HepG2 (cell line): ENCODE measurements at regions not wholly inside any gene's neighbourhood (a gene's known extent, or its start where the extent isn't known, plus 50 kb on each side); places are given as distances from the start of the nearest gene placed in this dataset.

Experiments used
- ATAC-seq: fragments of 200-7000 bp; cut with Tn5 transposase; 3 replicates; pipeline ENCODE4 v1.9.1; 2020; ENCODE audit warnings: mild to moderate bottlenecking, moderate library complexity
- BruUV-seq: library from RNA; stranded (reverse); fragments of 400-500 nt; replicated peaks from 2 replicates; lab custom pipeline; 2021; lab: Mats Ljungman, UMichigan
- CTCF ChIA-PET: fragments of 300-600 bp; formaldehyde crosslinking; extraction: SDS; loops from one replicate; lab custom pipeline; 2021; ENCODE audit warnings: low total read pairs, inconsistent platforms, low intra/inter-chr PET ratio; lab: Yijun Ruan, JAX
- POLR2A ChIA-PET: fragments of 350-600 bp; sonication (Branson Sonifier 250); formaldehyde crosslinking; loops from one replicate; lab custom pipeline; 2020; ENCODE audit warnings: antibody characterized with exemption, inconsistent platforms; lab: Yijun Ruan, JAX
- DNase-seq: peaks from one replicate; pipeline ENCODE4 v3.0.0-alpha.2; 2015; ENCODE audit warnings: low spot score
- FAIRE-seq: peaks from 3 replicates; lab custom pipeline; 2011; peaks lifted over from hg19 to GRCh38; lab: Jason Lieb, UNC
- H2AFZ ChIP-seq: one replicate; pipeline ENCODE4 v1.6.1; 2011; ENCODE audit warnings: low read length, inconsistent platforms
- H3K27ac ChIP-seq: fragments of 300-600 bp; 3 replicates; pipeline ENCODE4 v1.8.0; 2011; ENCODE audit warnings: mixed run types, mild to moderate bottlenecking, mixed read lengths, low read length, inconsistent platforms; ENCODE audit not compliant: insufficient read depth; ENCODE audit errors: extremely low read length
- H3K27me3 ChIP-seq, 2 experiments: fragments of 200-600 bp in 1 of 2; 2 replicates in 1 of 2; 3 replicates in 1 of 2; pipeline versions ENCODE4 v1.6.0 to v1.8.0; 2011; ENCODE audit warnings: low read length in 2 of 2, mild to moderate bottlenecking in 2 of 2, moderate library complexity in 2 of 2, inconsistent platforms in 1 of 2; ENCODE audit not compliant: insufficient read depth in 2 of 2, control insufficient read depth in 1 of 2
- H3K36me3 ChIP-seq, 2 experiments: fragments of 200-600 bp in 1 of 2; replicated peaks in 1 of 2; 2 replicates in 1 of 2; 3 replicates in 1 of 2; pipeline versions ENCODE4 v1.5.1 to v1.8.0; 2011; ENCODE audit warnings: low read length in 2 of 2, inconsistent platforms in 1 of 2; ENCODE audit not compliant: insufficient read depth in 2 of 2, control insufficient read depth in 1 of 2
- H3K4me1 ChIP-seq: 2 replicates; pipeline ENCODE4 v1.5.1; 2012; ENCODE audit warnings: low read length, inconsistent platforms; ENCODE audit not compliant: insufficient read depth
- H3K4me2 ChIP-seq: 2 replicates; pipeline ENCODE4 v1.6.0; 2011; ENCODE audit warnings: low read depth, low read length, inconsistent platforms
- H3K4me3 ChIP-seq, 3 experiments: fragments of 200-600 bp in 1 of 3; sonication (generic), shearing (Covaris generic) in 1 of 3; replicated peaks in 1 of 3; 2 replicates each; pipeline ENCODE4 v1.5.1; 2011 to 2016; ENCODE audit warnings: low read length in 3 of 3, inconsistent platforms in 2 of 3, low read depth in 2 of 3, mild to moderate bottlenecking in 2 of 3, control low read depth in 1 of 3, mixed read lengths in 1 of 3; ENCODE audit not compliant: insufficient read depth in 1 of 3
- H3K79me2 ChIP-seq: one replicate; pipeline ENCODE4 v1.6.1; 2011; ENCODE audit warnings: low read length, inconsistent platforms; ENCODE audit not compliant: insufficient read depth
- H3K9ac ChIP-seq: 2 replicates; pipeline ENCODE4 v1.6.0; 2011; ENCODE audit warnings: mild to moderate bottlenecking, low read depth, low read length, inconsistent platforms; ENCODE audit not compliant: insufficient read depth
- H3K9me3 ChIP-seq: 2 replicates; pipeline ENCODE4 v1.5.1; 2012; ENCODE audit warnings: mild to moderate bottlenecking, low read length
- H4K20me1 ChIP-seq: 2 replicates; pipeline ENCODE4 v1.6.0; 2011; ENCODE audit warnings: inconsistent platforms, mild to moderate bottlenecking, low read length, moderate library complexity; ENCODE audit not compliant: insufficient read depth
- AGO1 ChIP-seq: fragments of 200-400 bp; formaldehyde crosslinking; IDR thresholded peaks from 2 replicates; pipeline ENCODE4 v1.6.1; 2017; ENCODE audit warnings: mild to moderate bottlenecking, low read depth, low read length, moderate library complexity; ENCODE audit not compliant: poor library complexity, severe bottlenecking
- ZNF160 ChIP-seq: sonication (generic); formaldehyde crosslinking; IDR thresholded peaks from 2 replicates; pipeline ENCODE4 v1.8.0; 2022; ENCODE audit warnings: mild to moderate bottlenecking, inconsistent platforms, missing genetic modification reagents
- ZNF274 ChIP-seq: sonication (generic); formaldehyde crosslinking; IDR thresholded peaks from 2 replicates; pipeline ENCODE4 v1.5.1; 2020; ENCODE audit warnings: mild to moderate bottlenecking, missing genetic modification reagents
- ZNF343 ChIP-seq: sonication (generic); formaldehyde crosslinking; IDR thresholded peaks from 2 replicates; pipeline ENCODE4 v1.4.0; 2020; ENCODE audit warnings: mild to moderate bottlenecking, missing genetic modification reagents
- ZSCAN25 ChIP-seq: sonication (generic); formaldehyde crosslinking; IDR thresholded peaks from 2 replicates; pipeline ENCODE4 v1.8.0; 2022; ENCODE audit warnings: mild to moderate bottlenecking, missing genetic modification reagents
- WGBS: methylation state at CpG from one replicate; pipeline ENCODE4 v1.1.6; 2017; ENCODE audit warnings: low lambda C conversion rate; 5-methylcytosine and 5-hydroxymethylcytosine counted together
- in situ Hi-C: cut with HindIII; loops from 2 replicates; pipeline ENCODE4 v1.10.0; 2017; ENCODE audit warnings: low pct_unique_long_range_greater_than_20kb; ENCODE audit not compliant: extremely low pct_ligation_motif_present
- intact Hi-C: fragments of 100-400 bp; cut with micrococcal nuclease; formaldehyde crosslinking; loops from one replicate; pipeline ENCODE4 v1.10.0; 2022; ENCODE audit not compliant: unreplicated experiment

GRCh38 chr14:89674240-89674639 lies 257.2 kb upstream of the FOXN3 start (continued):
- TF ChIP-seq ZNF343: no peak
- TF ChIP-seq AGO1: no peak
- no peak for TF ChIP-seq ZSCAN25
- TF ChIP-seq ZNF274 (CRISPR knock-in tag): no peak

- H3K9ac ChIP-seq: no peak overlapping the region
- BruUV-seq: no TSS peak
- TF ChIP-seq ZNF160: no peak
- TF ChIP-seq, all 625 proteins: peak for 0
- ATAC-seq (no peak; the same call in 2 of the 3 replicates), FAIRE-seq (no peak), DNase-seq (no peak)
- Histone ChIP-seq H3K27me3 (no peaks in the 10 kb centered on the region), H3K4me2 (no peak overlapping the region), H3K36me3 (no peaks in the 10 kb centered on the region), H3K4me3 (no peak overlapping the region), H3K9me3 (no peaks in the 10 kb centered on the region), H4K20me1 (no peaks in the 10 kb centered on the region), H3K4me1 (peaks cover 21% of the 10 kb centered on the region), H3K79me2 (no peaks in the 10 kb centered on the region), H2AFZ (no peak overlapping the region), H3K27ac (no peak overlapping the region)
- 32% methylated on average over 5 of the region's 6 CpGs for WGBS
- CTCF ChIA-PET: no interaction called here
- POLR2A ChIA-PET: no interaction called here
- in situ Hi-C loops: no loop called here
- intact Hi-C loops: no loop called here
These were observed 256.6 kb upstream of the FOXN3 start for GRCh38 chr14:89673512-89674225.
